Smooth muscle cell (in vitro differentiated cells): ENCODE measurements at regions not wholly inside any gene's neighbourhood (a gene's known extent, or its start where the extent isn't known, plus 50 kb on each side); places are given as distances from the start of the nearest gene placed in this dataset.

ENCODE experiments used
- DNase-seq: peaks from one replicate; lab custom pipeline; 2025; ENCODE audit not compliant: unreplicated experiment; lab: John Stamatoyannopoulos, UW
- H2AFZ ChIP-seq: fragments of 200-600 bp; sonication (generic); 2 replicates; pipeline ENCODE4 v1.6.0; 2016; ENCODE audit warnings: antibody characterized with exemption, low read depth, mild to moderate bottlenecking
- H3F3A ChIP-seq: fragments of 200-600 bp; sonication (generic); 2 replicates; pipeline ENCODE4 v1.6.0; 2017; ENCODE audit warnings: antibody characterized with exemption, low read depth
- H3K27ac ChIP-seq: fragments of 200-600 bp; sonication (generic); 2 replicates; pipeline ENCODE4 v1.5.1; 2016; ENCODE audit warnings: low read depth, mild to moderate bottlenecking
- H3K27me3 ChIP-seq: fragments of 200-600 bp; sonication (generic); 2 replicates; pipeline ENCODE4 v1.6.1; 2016; ENCODE audit warnings: low read depth, mild to moderate bottlenecking
- H3K36me3 ChIP-seq: fragments of 200-600 bp; sonication (generic); 2 replicates; pipeline ENCODE4 v1.5.1; 2016; ENCODE audit warnings: low read depth
- H3K4me1 ChIP-seq: fragments of 200-600 bp; sonication (generic); 2 replicates; pipeline ENCODE4 v1.5.1; 2016; ENCODE audit warnings: low read depth
- H3K4me2 ChIP-seq: fragments of 200-600 bp; sonication (generic); 2 replicates; pipeline ENCODE4 v1.6.0; 2016; ENCODE audit warnings: mild to moderate bottlenecking
- H3K4me3 ChIP-seq: fragments of 200-600 bp; sonication (generic); 2 replicates; pipeline ENCODE4 v1.5.1; 2016; ENCODE audit warnings: mild to moderate bottlenecking
- H3K79me2 ChIP-seq: fragments of 200-600 bp; sonication (generic); 2 replicates; pipeline ENCODE4 v1.6.0; 2016; ENCODE audit warnings: low read depth, mild to moderate bottlenecking
- H3K9ac ChIP-seq: fragments of 200-600 bp; sonication (generic); 2 replicates; pipeline ENCODE4 v1.6.0; 2016; ENCODE audit warnings: low read depth
- H3K9me3 ChIP-seq: fragments of 200-600 bp; sonication (generic); replicated peaks from 2 replicates; pipeline ENCODE4 v1.5.1; 2016; ENCODE audit warnings: low read depth
- H4K20me1 ChIP-seq: fragments of 200-600 bp; sonication (generic); 2 replicates; pipeline ENCODE4 v1.6.0; 2016; ENCODE audit warnings: low read depth
- CTCF ChIP-seq: fragments of 200-600 bp; sonication (generic); IDR thresholded peaks from 2 replicates; pipeline ENCODE4 v1.5.1; 2017; ENCODE audit warnings: borderline replicate concordance, mild to moderate bottlenecking, antibody characterized with exemption; ENCODE audit not compliant: insufficient read depth, poor library complexity, severe bottlenecking
- WGBS: methylation state at CpG from one replicate; pipeline ENCODE4 v1.1.7; 2016; ENCODE audit warnings: low lambda C conversion rate; 5-methylcytosine and 5-hydroxymethylcytosine counted together

- no peak overlapping the region for H3K9ac ChIP-seq
- no peaks in the 10 kb centered on the region for H3K36me3 ChIP-seq
- no peaks in the 10 kb centered on the region for H3F3A ChIP-seq
- H3K79me2 ChIP-seq = no peaks in the 10 kb centered on the region
- H3K9me3 ChIP-seq = no peaks in the 10 kb centered on the region
- H4K20me1 ChIP-seq = no peaks in the 10 kb centered on the region
- TF ChIP-seq CTCF = no peak
- H2AFZ ChIP-seq = no peak overlapping the region
- H3K27me3 ChIP-seq = no peaks in the 10 kb centered on the region
- no peaks in the 10 kb centered on the region for H3K4me1 ChIP-seq
- H3K27ac ChIP-seq = no peak overlapping the region
- H3K4me2 ChIP-seq = no peak overlapping the region
- DNase-seq = no peak
- H3K4me3 ChIP-seq = no peak overlapping the region
- WGBS = 70% methylated on average over 2 of the region's 2 CpGs
Observed at GRCh38 chr13:84279166-84279565, 396.9 kb upstream of the SLITRK1 start.

GRCh38 chr13:84272877-84273562 lies 390.7 kb upstream of the SLITRK1 start:
- Histone ChIP-seq H3K4me3 (no peak overlapping the region), H2AFZ (no peak overlapping the region), H3F3A (no peaks in the 10 kb centered on the region), H3K79me2 (no peaks in the 10 kb centered on the region), H3K9me3 (no peaks in the 10 kb centered on the region), H3K4me2 (no peak overlapping the region), H3K27me3 (no peaks in the 10 kb centered on the region), H3K4me1 (no peaks in the 10 kb centered on the region), H4K20me1 (no peaks in the 10 kb centered on the region), H3K36me3 (no peaks in the 10 kb centered on the region), H3K27ac (no peak overlapping the region), H3K9ac (no peak overlapping the region)
- TF ChIP-seq CTCF = no peak
- DNase-seq = no peak
- WGBS = 85% methylated on average over 6 of the region's 6 CpGs

- no peak overlapping the region for H3K9ac ChIP-seq
- H3K36me3 ChIP-seq = no peaks in the 10 kb centered on the region
- no peak overlapping the region for H3K27ac ChIP-seq
- no peaks in the 10 kb centered on the region for H3K4me1 ChIP-seq
- H3K27me3 ChIP-seq = no peaks in the 10 kb centered on the region
- no peak overlapping the region for H3K4me3 ChIP-seq
- H3K9me3 ChIP-seq = no peaks in the 10 kb centered on the region
- DNase-seq = no peak
- 87% methylated on average over 6 of the region's 6 CpGs for WGBS
- no peak overlapping the region for H2AFZ ChIP-seq
- H4K20me1 ChIP-seq = no peaks in the 10 kb centered on the region
- H3F3A ChIP-seq = no peaks in the 10 kb centered on the region
- no peak overlapping the region for H3K4me2 ChIP-seq
- no peaks in the 10 kb centered on the region for H3K79me2 ChIP-seq
- TF ChIP-seq CTCF = no peak
Observed at GRCh38 chr13:84265257-84265764, 383.0 kb upstream of the SLITRK1 start.
